NCI-H510A treated with DMSO at 0.1 percent for 48 hours (cell line): ENCODE measurements at regions not wholly inside any gene's neighbourhood (a gene's known extent, or its start where the extent isn't known, plus 50 kb on each side); places are given as distances from the start of the nearest gene placed in this dataset.

ENCODE experiments used
- DNase-seq: peaks from one replicate; lab custom pipeline; 2025; lab: John Stamatoyannopoulos, UW

DNA sequence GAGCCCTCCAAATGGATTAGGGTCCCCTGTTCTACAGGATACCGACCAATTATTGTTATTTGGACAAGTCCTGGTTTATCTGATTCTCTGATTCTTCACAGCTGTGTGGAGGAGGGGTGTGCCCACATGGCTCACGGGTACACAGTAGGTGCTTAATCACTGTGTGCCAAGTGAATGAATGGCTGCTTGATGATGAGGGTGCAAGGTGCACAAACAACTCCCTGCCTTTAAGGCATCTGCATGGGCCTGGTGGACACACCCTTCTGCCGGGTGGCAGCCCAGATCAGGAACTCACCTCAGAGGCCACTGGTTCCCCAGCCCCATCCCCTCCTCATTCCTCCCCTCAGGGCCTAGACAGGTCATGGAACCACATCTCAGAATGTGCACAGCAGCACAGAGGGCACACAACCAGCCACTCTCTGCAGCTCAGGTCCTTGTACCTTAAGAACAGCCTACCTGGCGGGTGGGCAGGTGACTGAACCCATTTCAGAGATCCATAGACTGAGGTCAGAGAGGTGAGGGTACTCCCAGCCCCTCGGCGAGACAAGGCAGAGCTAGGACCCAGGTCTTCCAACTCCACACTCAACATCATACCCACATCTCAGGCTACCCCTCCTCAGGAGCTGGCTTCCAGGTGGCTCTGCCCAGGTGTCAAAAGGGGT lies 50.3 kb downstream of the SHANK2 start:
- no peak for DNase-seq

DNA sequence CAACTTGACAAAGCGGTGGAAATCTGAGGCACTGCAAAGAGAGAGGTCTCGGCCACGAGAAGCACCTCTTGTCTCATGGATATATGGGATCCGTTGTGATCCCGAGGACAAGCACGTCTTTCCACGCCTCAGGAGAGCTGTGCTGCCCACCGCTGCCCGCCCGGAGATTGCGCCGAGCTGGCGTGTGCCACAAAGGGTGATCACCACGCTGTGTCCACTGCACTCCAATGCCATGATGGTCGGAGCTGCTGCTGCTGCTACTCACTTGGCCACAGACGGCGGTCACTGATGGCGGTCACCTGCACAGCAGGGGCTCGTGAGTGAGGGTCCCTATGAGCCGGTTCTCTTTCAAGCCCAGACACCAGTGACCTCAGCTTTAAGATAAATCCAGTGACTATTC lies 51.1 kb downstream of the SHANK2 start:
- DNase-seq = no peak

DNA sequence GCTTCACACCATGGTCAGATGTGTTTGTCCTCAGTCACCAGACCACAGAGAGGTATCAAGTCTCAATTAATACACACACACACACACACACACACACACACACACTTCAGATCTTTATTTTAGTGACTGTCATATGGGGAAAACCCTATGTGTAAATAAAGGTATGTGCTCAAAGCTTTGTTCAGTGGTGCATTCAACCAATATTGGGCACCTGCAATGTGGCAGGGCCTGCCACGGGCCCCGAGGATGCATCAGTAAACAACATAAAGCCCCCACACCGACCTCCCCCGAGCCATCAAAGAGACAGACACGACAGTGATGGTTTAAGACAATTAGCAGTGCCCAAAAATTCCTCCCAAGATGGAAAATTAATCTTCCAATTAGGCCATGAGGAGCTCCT lies 51.6 kb downstream of the SHANK2 start:
- no peak for DNase-seq

DNA sequence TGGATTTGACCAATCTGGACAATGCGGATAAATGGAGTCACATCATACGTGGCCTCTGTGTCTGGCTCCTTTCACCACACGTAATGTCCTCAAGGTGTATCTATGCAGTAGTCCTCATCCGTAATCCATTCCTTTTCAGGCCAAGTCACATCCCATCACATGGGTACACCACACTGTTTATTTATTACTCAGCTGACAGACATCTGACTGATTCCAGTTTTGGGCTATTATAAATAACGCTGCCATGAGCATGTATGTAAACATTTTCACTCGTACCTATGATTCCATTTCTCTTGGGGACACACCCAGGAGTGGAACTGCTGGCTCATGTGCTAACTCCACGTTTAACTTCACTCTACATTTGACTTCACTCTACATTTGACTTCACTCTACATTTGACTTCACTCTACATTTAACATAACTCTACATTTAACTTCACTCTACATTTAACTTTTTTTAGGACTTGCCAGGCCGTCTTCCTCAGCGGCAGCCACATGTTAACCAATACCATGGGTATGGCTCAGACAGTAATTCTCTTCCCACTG lies 52.1 kb downstream of the SHANK2 start:
- no peak for DNase-seq

DNA sequence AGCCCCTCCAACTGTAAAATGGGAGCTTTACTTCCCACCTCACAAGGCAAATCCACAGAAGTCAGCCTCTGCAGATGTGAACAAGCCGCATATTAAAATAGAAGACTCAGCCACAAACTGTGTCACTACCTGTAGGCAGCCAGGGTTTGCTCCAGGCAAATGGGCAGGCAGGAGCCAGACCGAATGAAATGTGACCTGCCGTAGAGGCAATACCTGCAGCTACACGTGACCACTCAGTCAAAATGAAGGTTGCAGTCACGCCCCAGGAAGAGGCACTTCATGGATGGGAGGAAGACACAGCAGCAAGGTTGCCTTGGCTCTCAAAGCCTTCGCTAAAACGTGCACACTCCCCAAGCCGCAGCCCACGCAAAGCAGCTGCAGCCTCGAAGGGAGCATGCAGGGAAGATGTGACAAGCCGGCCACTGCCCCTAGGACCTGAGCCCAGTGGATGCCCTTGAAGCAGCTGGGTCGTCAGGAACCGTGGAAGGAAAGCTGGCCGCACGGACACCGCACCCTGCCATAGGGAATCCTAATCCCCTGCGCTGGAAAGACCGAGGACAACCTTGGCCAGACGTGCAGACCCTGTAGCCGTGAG lies 53.1 kb downstream of the SHANK2 start:
- DNase-seq = peak; percentile 50

DNA sequence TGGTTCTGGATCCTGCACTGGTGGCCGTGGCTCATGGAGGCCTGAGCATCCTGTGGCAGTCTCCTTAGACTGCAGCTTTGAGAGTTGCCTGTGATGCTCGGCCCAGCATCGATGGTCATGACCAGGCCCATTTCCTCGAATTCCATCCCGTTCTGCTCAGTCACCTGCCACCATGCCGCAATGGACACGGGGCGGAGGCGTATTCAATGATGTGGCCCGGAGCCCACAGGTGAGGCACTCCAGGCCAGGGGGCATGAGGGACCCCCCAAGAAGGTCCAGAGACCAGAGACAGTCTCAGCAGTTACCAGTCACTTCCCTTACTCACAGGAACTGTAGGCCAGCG lies 53.6 kb downstream of the SHANK2 start:
- no peak for DNase-seq

DNA sequence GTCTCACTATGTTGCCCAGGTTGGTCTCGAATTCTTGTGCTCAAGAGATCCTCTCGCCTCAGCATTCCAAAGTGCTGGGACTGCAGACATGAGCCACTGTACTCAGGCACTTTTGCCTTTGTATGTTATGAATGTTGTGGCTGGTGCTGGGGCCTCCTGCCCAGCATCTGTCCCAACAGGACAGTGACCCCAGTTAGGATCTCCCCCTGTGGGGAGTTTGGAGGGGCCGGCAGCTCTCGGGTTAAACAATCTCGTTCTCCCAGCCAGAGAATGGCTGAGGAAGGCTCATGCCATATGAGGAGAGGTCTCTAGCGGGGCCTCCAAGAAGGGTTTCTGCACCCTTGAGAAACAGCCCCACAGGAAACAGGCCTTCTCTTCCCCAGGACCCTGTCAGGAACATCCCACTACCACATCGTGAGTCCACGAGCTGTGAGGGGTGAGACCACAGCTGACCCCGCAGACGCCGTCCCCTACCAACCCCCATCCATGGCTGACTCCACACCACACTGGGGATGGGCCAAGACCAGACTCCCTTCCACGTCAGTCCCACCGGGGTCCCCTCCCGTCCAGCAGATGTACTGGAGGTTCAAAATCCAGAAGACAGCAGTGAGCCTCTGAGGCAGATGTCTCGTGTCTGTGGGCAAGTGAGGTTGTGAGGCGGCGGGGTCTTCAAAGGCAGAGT lies 54.1 kb downstream of the SHANK2 start:
- no peak for DNase-seq

DNA sequence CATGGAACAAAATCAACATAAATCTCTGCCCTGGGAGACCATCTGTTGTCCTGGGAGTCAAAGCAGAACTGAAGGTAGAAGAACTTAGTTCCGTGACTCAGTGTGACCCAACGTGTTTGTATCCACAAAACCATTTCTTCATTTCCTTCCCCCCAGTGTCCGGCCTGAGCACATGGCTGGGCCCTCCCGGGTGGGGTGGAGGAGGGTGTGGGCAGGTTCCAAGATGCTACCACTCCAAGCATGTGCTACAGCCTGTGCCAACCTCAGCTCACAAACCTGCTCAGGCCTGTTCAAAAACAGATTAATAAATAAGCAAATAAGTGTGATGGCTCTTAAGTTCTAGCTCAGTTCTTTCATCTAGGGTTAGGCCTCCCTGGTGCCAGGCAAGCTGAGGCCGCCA lies 55.3 kb downstream of the SHANK2 start:
- peak; percentile 8 for DNase-seq

DNA sequence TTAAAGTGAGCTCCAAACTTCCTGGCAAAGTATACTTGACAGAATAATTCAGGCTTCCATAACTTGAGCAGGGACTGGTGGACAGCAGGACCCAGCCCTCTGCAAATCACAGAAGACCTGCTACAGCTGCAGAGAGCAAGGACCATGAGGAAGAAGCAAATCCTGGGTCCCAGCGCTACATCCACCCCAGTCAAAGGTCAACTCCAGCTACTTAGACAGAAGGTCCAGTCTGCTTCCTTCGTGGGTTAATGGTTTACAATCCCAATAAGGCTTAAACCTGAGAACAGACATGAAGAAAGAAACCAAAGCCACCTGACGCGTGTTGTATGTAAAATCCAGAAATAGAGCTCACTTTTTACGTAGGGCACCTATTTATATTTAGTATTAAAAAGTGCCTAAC lies 57.7 kb downstream of the SHANK2 start:
- DNase-seq = no peak

DNA sequence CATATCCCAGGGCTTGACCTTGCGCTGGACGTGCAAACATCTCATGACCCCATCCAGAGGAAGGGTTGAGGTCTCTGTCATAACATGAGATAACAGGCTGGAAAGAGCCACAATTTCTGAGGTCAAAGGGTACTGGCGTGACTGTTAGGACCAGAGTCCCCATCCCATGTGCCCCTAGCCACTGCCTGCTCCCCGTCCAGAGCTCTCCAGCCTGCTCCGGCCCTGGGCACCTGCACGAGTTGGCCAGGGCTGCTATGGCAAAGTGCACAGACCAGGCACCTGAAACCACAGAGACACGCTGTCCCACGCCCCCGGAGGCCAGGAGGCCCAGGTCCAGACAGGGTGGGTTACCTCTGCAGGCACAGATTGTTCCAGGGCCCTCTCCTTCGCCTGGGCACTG lies 58.9 kb downstream of the SHANK2 start:
- DNase-seq = no peak

DNA sequence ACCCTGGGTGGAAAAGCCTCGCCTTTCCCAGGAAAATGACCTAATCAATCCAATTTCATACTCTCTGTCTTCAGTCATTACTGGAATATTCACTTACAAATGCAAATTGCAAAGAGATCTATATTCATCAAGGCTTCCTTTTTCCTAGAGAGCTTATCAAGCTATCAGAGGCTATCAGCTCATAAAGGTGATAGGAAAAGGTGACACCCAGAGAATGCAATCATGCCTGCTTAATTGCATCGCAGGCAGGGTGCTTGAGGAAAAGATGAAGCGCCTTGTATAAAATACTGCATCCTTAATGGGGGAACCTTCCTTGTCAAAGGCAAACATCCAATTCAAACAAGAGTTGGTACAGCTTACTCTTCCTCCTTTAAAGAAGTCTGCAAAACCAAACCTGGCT lies 59.7 kb downstream of the SHANK2 start:
- DNase-seq = no peak

DNA sequence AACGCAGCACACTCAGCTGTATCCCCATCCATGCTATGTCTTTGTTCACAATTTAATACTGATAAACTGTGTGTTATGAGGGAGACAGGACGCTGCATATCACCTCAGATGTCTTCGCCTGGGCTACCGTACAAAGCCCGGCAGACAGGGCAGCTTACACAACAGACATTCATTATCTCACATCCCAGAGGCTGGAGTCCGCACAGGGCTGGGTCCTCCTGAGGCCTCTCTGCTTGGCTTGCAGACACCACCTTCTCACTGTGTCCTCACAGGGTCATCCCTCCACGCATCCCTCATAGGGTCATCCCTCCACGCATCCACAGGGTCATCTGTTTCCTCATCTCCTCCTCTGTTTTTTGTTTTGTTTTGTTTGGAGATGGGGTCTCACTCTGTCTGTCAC lies 61.2 kb downstream of the SHANK2 start:
- DNase-seq = no peak

DNA sequence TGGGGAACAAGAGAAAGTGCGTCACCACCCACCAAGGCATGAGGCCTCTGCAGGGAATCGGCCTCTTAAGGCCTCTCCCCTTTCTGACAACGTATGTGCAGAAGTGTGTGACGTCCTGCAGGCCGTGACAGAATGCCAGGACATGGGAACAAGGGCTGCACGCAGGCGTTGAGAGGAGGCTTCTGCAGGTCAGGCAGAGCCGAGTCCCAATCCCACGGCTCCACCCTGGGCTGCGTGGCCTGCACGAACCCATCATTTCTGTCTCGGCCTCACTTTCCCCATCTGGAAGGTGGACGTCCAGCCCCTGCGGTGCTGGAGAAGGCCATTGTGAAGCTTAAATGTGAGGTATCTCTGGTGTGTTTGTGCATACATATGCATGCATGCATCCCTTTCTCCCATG lies 61.8 kb downstream of the SHANK2 start:
- DNase-seq = no peak

DNA sequence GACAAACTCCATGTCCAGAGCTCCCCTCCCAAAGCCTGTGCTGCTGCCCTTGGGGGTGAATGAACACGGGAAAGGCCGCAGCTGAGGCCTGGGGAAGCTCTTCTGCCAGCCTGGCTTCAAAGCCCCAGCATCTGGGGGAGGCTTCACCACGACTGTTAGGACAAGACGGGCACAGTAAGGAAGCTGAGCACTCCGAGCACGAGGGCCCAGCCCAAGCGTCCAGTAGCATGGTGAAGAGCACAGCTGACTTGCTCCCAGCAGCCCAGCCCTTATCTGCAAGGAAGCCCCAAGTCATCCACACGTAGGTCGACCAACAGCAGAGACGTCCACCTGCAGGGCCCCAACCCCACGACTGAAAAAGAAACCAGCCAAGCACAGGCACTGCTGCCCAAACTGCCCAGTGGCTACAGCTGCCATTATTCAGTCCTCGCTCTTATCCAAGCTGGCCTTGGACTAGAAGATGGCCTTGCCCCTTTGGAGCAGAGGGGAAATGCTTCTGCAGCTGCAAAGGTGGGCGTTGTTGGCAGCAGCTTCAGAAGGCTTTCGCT lies 62.5 kb downstream of the SHANK2 start:
- no peak for DNase-seq

DNA sequence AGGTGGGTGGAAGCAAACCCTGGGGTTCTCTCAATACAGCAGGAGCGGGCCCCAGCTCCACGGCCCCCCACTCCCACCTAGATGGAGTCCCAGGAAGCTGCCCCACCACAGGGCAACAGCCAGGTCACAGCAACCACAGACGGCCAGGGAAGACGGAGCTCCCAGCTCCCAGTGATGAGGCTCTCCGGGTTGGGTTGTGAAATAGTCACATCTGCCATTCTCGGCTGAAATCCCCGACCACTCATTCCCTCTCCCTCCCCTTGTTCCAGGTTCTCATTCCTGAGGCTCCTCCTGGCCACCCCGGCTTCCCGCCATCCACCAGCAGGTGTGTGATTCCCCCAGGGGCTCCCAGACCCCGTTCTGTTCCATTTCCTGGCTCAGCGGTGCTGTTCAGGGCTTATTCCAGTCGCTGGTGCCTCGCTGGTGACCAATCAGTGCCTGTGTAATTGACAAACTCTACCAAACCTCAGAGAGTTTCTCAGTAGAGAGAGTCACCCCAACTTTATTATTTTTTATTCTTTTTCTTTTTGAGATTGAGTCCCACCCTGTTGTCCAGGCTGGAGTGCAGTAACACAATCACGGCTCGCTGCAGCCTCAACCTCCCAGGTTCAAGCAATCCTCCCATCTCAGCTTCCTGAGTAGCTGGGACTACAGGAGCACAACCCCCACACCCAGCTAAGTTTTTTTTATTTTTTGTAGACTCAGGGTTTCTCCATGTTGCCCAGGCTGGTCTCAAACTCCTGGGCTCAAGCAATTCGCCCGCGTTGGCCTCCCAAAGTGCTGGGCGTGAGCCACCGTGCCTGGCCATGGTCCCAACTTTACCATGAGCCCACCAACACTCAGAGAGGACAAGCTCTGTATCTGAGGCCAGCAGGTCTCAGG lies 63.2 kb downstream of the SHANK2 start:
- DNase-seq = no peak

DNA sequence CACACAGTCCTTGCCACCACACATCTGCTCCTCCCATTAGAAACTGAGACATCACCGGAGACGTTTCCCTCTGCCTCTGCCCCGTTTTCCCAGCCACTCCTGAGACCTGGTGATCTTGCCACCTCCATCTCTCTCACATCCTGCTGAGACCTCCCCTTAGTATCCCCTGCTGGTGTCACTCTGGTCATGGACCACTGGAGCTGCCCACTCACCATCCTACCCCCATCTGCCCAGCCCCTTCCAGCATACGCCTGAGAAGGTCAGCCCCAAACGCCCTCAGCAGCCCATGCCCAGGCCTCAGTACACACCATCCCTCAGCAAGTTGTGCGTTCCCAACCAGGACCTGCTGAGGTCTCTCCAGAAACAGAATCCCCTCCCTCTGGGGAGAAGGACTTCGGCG lies 64.3 kb downstream of the SHANK2 start:
- DNase-seq = no peak

DNA sequence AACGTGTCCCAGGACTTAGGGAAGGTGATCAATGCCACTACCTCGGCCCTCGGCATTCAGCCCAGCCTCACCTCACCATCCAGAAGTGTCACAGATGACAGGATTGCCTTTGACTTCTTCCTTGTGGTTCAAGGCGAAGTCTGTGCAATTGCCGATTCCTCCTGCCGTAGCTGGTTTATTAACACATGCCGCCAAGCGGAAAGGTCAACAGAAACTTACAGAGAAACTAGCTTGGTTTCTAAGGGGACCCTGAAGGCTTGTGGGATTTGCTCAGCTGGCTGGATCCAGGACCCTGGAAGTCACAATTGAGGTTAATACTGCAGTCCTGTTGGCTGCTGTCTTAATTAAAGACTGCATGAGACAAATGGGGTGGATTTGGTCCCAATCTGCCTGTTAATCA lies 65.6 kb downstream of the SHANK2 start:
- no peak for DNase-seq

DNA sequence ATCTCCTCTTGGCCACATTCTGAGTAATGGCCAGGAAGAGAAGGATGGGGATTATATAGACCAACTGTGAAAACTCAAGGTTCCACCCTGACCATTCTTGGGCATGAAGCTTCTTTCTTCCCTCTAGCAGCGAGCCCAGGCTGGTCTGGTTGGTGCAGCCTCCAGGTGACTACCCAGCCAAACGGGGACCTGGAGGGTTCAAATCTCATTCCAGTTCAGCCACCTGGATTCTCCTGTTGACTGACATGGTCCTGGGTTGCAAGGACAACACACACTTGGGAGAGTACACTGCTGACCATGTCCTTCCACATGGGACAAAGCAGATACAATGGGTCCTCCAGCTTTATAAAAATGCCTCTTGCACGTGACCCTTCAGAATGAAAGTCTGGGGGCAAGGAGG lies 67.0 kb downstream of the SHANK2 start:
- no peak for DNase-seq

DNA sequence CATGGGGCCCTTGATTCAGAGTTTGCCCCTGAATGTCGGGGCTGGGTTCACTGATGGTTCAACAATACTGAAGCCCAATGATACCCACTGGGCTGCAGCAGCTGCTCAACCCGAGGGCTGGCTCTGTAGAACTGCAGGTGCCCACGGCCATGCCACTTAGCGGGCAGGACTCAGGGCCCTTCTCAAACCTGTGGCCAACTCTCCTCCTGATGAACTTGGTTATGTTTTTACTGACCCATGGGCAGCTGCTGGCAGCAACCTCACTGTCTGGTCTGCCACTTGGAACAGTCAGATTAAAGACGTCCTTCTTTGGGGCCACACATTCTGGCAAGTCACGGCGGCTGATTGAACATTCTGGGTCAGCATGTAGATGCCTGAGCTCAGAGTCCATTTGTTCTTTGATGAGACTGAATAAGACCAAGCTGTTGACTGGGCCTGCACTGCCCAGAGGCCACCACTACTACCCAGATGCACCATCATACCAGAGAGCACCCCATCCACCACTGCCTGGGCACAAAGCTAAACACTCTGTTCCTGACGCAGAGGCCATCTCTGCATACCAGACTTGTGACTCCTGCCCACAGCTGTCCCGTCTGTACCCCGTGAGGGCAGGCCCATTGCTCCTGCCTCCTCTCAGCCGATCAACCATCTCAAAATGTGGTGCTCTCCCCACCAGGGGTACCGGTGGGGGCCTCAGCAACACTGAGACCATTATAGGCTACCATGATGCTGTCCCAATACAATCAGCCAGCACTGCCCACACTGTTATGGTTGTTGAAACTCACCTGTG lies 67.8 kb downstream of the SHANK2 start:
- DNase-seq = no peak

DNA sequence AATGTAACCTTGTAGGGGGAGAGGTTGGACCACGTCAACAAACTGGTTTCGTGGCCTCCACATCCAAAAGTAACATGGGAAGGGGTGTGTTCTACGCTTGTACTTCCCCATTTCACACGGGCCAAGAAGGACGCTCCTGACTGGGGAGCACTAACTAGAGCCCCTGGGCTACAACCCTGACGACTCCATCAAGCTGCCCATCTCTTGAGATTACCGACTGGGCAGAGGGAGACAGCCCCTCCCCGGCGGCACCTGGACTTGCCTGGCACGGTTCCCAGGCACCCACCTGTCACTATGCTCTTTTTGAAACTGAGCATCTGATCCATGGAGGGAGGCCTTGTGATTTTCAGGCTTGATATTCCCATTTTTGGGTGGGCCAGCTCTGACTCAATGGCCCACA lies 68.5 kb downstream of the SHANK2 start:
- DNase-seq = peak; percentile 43
